HL-60 (cell line): ENCODE measurements at regions not wholly inside any gene's neighbourhood (a gene's known extent, or its start where the extent isn't known, plus 50 kb on each side); places are given as distances from the start of the nearest gene placed in this dataset.

Experiments
- REST ChIP-seq: IDR thresholded peaks from 2 replicates; pipeline ENCODE4 v1.6.1; 2012; ENCODE audit warnings: low read depth; ENCODE audit not compliant: insufficient replicate concordance
- TF ChIP-seq, protein P1 (sequence below): IDR thresholded peaks from one replicate; pipeline ENCODE4 v1.5.1; 2011; ENCODE audit warnings: low read length, control low read depth, inconsistent platforms; ENCODE audit not compliant: insufficient read depth

DNA sequence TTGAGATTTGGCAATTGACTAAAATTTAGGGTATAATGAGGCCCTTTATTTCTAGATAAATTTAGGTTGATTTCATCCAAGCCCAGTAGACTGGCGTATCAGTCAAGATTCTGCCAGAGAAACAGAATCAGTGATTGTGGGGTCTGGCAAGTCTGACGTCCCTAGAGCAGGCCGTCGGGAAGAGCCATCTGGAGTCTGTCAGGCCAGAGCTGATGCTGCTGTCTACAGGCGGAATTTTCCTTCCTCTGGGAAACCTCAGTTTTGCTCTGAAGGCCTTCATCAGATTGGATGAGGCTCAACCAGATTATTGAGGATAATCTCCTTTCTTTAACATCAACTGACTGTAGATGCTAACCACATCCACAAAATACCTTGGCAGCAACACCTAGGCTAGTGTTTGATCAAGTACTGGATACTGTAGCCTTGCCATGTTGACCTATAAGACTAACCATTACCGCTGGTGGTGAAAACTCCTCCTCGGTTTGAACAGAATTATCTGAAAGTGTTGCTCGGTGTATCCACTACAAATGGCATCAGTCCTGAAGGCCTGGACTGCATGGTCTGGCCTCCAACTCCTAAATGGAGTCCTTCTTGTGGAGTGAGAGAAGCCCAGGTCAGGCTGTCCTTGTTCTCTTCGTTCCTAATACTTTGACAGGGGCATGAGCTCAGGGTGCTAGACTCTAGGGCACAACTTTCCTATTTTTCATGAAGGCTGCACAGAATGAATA lies 83.2 kb upstream of the ANKH start:
- TF ChIP-seq, protein P1, sequence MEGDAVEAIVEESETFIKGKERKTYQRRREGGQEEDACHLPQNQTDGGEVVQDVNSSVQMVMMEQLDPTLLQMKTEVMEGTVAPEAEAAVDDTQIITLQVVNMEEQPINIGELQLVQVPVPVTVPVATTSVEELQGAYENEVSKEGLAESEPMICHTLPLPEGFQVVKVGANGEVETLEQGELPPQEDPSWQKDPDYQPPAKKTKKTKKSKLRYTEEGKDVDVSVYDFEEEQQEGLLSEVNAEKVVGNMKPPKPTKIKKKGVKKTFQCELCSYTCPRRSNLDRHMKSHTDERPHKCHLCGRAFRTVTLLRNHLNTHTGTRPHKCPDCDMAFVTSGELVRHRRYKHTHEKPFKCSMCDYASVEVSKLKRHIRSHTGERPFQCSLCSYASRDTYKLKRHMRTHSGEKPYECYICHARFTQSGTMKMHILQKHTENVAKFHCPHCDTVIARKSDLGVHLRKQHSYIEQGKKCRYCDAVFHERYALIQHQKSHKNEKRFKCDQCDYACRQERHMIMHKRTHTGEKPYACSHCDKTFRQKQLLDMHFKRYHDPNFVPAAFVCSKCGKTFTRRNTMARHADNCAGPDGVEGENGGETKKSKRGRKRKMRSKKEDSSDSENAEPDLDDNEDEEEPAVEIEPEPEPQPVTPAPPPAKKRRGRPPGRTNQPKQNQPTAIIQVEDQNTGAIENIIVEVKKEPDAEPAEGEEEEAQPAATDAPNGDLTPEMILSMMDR, result no peak
- no peak for TF ChIP-seq REST
